ENCODE measurements at regions not wholly inside any gene's neighbourhood (a gene's known extent, or its start where the extent isn't known, plus 50 kb on each side); places are given as distances from the start of the nearest gene placed in this dataset.

- Histone ChIP-seq H3K27ac (no peak overlapping the region), H3K4me3 (no peak overlapping the region), H3K4me1 (no peaks in the 10 kb centered on the region), H3K27me3 (replicated peaks in 1 of 7) (no peaks in the 10 kb centered on the region), H3K9me3 (no peaks in the 10 kb centered on the region), H3K36me3 (no peaks in the 10 kb centered on the region)
- no peak for TF ChIP-seq POLR2AphosphoS5 (IDR thresholded peaks at IDR 0.05)
- no peak for TF ChIP-seq CTCF (IDR thresholded peaks at IDR 0.05 in 8 of 11, conservative IDR thresholded peaks at IDR 0.05 in 3 of 11)
- no peak for TF ChIP-seq POLR2A (IDR thresholded peaks at IDR 0.05)
- 26 to 34% (median 32%) methylated on average over 1 of the region's 1 CpG for WGBS, 5 donors
- intact Hi-C loops (cut with DNase I; ENCODE audit: low total_unique reads): no loop called here
- DNase-seq: no peak
Measured at GRCh38 chr12:86662464-86662863, 406.3 kb upstream of the MGAT4C start.

GRCh38 chr12:86660488-86661147 lies 404.4 kb upstream of the MGAT4C start:
- Histone ChIP-seq H3K9me3 (no peaks in the 10 kb centered on the region), H3K36me3 (no peaks in the 10 kb centered on the region), H3K4me3 (no peak overlapping the region), H3K4me1 (no peaks in the 10 kb centered on the region), H3K27me3 (replicated peaks in 1 of 7) (no peaks in the 10 kb centered on the region), H3K27ac (no peak overlapping the region)
- TF ChIP-seq CTCF (IDR thresholded peaks at IDR 0.05 in 8 of 11, conservative IDR thresholded peaks at IDR 0.05 in 3 of 11) (no peak), POLR2AphosphoS5 (IDR thresholded peaks at IDR 0.05) (no peak), POLR2A (IDR thresholded peaks at IDR 0.05) (no peak)
- WGBS, 5 donors: 89 to 98% (median 95%) methylated on average over 1 of the region's 1 CpG
- no peak for DNase-seq
- intact Hi-C loops (cut with DNase I; ENCODE audit: low total_unique reads): no loop called here

GRCh38 chr12:86659985-86660384 lies 403.8 kb upstream of the MGAT4C start:
- DNase-seq: no peak
- Histone ChIP-seq H3K9me3 (no peaks in the 10 kb centered on the region), H3K4me3 (no peak overlapping the region), H3K4me1 (no peaks in the 10 kb centered on the region), H3K36me3 (no peaks in the 10 kb centered on the region), H3K27ac (no peak overlapping the region), H3K27me3 (replicated peaks in 1 of 7) (no peaks in the 10 kb centered on the region)
- intact Hi-C loops (cut with DNase I; ENCODE audit: low total_unique reads): no loop called here
- 67 to 85% (median 73%) methylated on average over 2 of the region's 2 CpGs for WGBS, 5 donors
- TF ChIP-seq POLR2A (IDR thresholded peaks at IDR 0.05) (no peak), CTCF (IDR thresholded peaks at IDR 0.05 in 8 of 11, conservative IDR thresholded peaks at IDR 0.05 in 3 of 11) (no peak), POLR2AphosphoS5 (IDR thresholded peaks at IDR 0.05) (no peak)

- intact Hi-C loops (cut with DNase I; ENCODE audit: low total_unique reads): no loop called here
- Histone ChIP-seq H3K27me3 (replicated peaks in 1 of 7) (no peaks in the 10 kb centered on the region), H3K27ac (no peak overlapping the region), H3K36me3 (no peaks in the 10 kb centered on the region), H3K9me3 (no peaks in the 10 kb centered on the region), H3K4me3 (no peak overlapping the region), H3K4me1 (no peaks in the 10 kb centered on the region)
- TF ChIP-seq POLR2AphosphoS5 (IDR thresholded peaks at IDR 0.05): no peak
- no peak for TF ChIP-seq CTCF (IDR thresholded peaks at IDR 0.05 in 8 of 11, conservative IDR thresholded peaks at IDR 0.05 in 3 of 11)
- TF ChIP-seq POLR2A (IDR thresholded peaks at IDR 0.05): no peak
- no peak for DNase-seq
Measured at GRCh38 chr12:86658303-86658702, 402.1 kb upstream of the MGAT4C start.
